A673 (cell line): ENCODE measurements at regions not wholly inside any gene's neighbourhood (a gene's known extent, or its start where the extent isn't known, plus 50 kb on each side); places are given as distances from the start of the nearest gene placed in this dataset.

Experiments used
- BruUV-seq: library from RNA; stranded (reverse); fragments of 400-500 nt; replicated peaks from 2 replicates; lab custom pipeline; 2021; lab: Mats Ljungman, UMichigan
- CTCF ChIA-PET: fragments of 300-600 bp; sonication (Branson Sonifier 250); formaldehyde crosslinking; loops from one replicate; lab custom pipeline; 2022; ENCODE audit warnings: antibody characterized with exemption; lab: Charles Lee
- POLR2A ChIA-PET: fragments of 300-600 bp; sonication (Branson Sonifier 250); formaldehyde crosslinking; loops from one replicate; lab custom pipeline; 2022; ENCODE audit warnings: antibody characterized with exemption; ENCODE audit not compliant: low non-redundant PET; lab: Charles Lee
- DNase-seq: peaks from one replicate; pipeline ENCODE4 v3.0.0-alpha.2; 2015; ENCODE audit warnings: low spot score
- H3K27ac ChIP-seq: fragments of 200-600 bp; sonication (generic); 2 replicates; pipeline ENCODE4 v1.5.1; 2016; ENCODE audit warnings: mixed run types, low read depth, mild to moderate bottlenecking, mixed read lengths, antibody characterized with exemption, low read length; ENCODE audit not compliant: poor library complexity, severe bottlenecking
- H3K27me3 ChIP-seq: fragments of 200-600 bp; sonication (generic); replicated peaks from 2 replicates; pipeline ENCODE4 v1.6.1; 2017; ENCODE audit warnings: mixed run types, low read depth, mild to moderate bottlenecking, mixed read lengths, antibody characterized with exemption, low read length; ENCODE audit not compliant: insufficient read depth, poor library complexity
- H3K36me3 ChIP-seq: fragments of 200-600 bp; sonication (generic); 2 replicates; pipeline ENCODE4 v1.6.1; 2016; ENCODE audit warnings: mixed run types, mild to moderate bottlenecking, mixed read lengths, antibody characterized with exemption, low read length; ENCODE audit not compliant: insufficient read depth, poor library complexity, severe bottlenecking
- H3K4me1 ChIP-seq: fragments of 200-600 bp; sonication (generic); 2 replicates; pipeline ENCODE4 v1.6.1; 2017; ENCODE audit warnings: mixed run types, mild to moderate bottlenecking, mixed read lengths, antibody characterized with exemption, low read length; ENCODE audit not compliant: insufficient read depth, poor library complexity, severe bottlenecking
- H3K4me3 ChIP-seq: fragments of 200-600 bp; sonication (generic); 2 replicates; pipeline ENCODE4 v1.5.1; 2016; ENCODE audit warnings: low read depth, mixed run types, mild to moderate bottlenecking, mixed read lengths, low read length; ENCODE audit not compliant: poor library complexity, severe bottlenecking
- H3K9me3 ChIP-seq: fragments of 200-600 bp; sonication (generic); 2 replicates; pipeline ENCODE4 v1.6.1; 2016; ENCODE audit warnings: mixed run types, low read depth, mild to moderate bottlenecking, mixed read lengths, antibody characterized with exemption, low read length; ENCODE audit not compliant: poor library complexity, severe bottlenecking
- EZH2 ChIP-seq: fragments of 200-600 bp; sonication (generic); IDR thresholded peaks from 2 replicates; pipeline ENCODE4 v1.6.1; 2017; ENCODE audit warnings: borderline replicate concordance, low read depth, mild to moderate bottlenecking, mixed read lengths, antibody characterized with exemption, low read length; ENCODE audit not compliant: poor library complexity, severe bottlenecking
- intact Hi-C: fragments of 100-400 bp; cut with micrococcal nuclease; formaldehyde crosslinking; loops from one replicate; pipeline ENCODE4 v1.10.0; 2022; ENCODE audit not compliant: unreplicated experiment
- TF ChIP-seq, protein P1 (sequence below): fragments of 300-800, 200-600 bp; sonication (generic); conservative IDR thresholded peaks from 2 replicates; pipeline ENCODE4 v1.5.1; 2017; ENCODE audit warnings: low read depth, mild to moderate bottlenecking, antibody characterized with exemption, low read length, moderate library complexity, mixed read lengths

DNA sequence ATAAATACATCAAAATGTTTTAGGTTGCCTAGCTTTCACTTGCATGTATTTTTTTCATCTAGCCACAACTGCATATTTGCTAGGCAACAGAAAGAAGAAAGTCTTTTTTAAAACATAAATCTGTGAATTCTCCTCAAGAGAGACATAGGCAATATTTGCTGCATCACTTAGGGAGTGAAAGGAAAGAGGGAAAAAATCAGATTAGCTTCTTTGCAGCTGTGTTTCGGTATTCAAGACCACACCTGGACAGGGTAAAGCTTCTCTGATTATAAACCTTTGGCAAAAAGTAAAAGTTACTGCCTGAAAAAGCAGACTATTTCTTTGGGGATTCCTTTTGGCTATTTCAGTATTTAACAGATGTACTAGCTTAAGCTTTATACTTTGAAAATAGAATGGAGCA is 280.9 kb upstream of the ZSWIM2 start:
- TF ChIP-seq, protein P1, sequence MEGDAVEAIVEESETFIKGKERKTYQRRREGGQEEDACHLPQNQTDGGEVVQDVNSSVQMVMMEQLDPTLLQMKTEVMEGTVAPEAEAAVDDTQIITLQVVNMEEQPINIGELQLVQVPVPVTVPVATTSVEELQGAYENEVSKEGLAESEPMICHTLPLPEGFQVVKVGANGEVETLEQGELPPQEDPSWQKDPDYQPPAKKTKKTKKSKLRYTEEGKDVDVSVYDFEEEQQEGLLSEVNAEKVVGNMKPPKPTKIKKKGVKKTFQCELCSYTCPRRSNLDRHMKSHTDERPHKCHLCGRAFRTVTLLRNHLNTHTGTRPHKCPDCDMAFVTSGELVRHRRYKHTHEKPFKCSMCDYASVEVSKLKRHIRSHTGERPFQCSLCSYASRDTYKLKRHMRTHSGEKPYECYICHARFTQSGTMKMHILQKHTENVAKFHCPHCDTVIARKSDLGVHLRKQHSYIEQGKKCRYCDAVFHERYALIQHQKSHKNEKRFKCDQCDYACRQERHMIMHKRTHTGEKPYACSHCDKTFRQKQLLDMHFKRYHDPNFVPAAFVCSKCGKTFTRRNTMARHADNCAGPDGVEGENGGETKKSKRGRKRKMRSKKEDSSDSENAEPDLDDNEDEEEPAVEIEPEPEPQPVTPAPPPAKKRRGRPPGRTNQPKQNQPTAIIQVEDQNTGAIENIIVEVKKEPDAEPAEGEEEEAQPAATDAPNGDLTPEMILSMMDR, result no peak
- TF ChIP-seq EZH2, result no peak
- DNase-seq, result no peak
- H3K4me3 ChIP-seq, result no peak overlapping the region
- no TSS peak for BruUV-seq
- no peaks in the 10 kb centered on the region for H3K36me3 ChIP-seq
- intact Hi-C loops, result loop anchor here (10.0 kb wide), 1 partner anchor 265 kb away; no protein-coding TSS in a partner anchor
- POLR2A ChIA-PET, result no interaction called here
- no peak overlapping the region for H3K27ac ChIP-seq
- peaks cover 4% of the 10 kb centered on the region for H3K27me3 ChIP-seq
- no peaks in the 10 kb centered on the region for H3K9me3 ChIP-seq
- H3K4me1 ChIP-seq, result peaks cover 18% of the 10 kb centered on the region
- CTCF ChIA-PET, result no interaction called here

DNA sequence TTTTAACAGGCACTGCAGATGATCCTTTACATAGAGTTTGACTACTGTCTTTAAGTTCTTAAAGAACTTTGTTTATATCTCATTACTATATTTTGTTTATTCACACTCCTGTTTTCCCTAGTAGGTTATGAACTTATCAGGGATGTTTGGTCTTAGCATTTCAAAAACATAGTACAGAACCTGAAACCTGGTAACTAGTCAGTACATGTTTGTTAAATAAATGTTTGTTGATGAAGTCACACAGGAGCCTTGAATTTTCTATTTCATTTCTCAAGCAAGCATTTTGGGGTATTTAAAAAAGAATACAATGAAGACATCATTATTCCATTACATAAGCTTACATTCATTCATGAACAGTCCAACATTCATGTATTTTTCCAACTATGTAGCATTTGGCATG is 280.3 kb upstream of the ZSWIM2 start:
- intact Hi-C loops, result no loop called here
- no peak for TF ChIP-seq EZH2
- Histone ChIP-seq H3K27me3 (peaks cover 4% of the 10 kb centered on the region), H3K9me3 (no peaks in the 10 kb centered on the region), H3K36me3 (no peaks in the 10 kb centered on the region), H3K4me3 (no peak overlapping the region), H3K27ac (no peak overlapping the region), H3K4me1 (peaks cover 18% of the 10 kb centered on the region)
- ChIA-PET POLR2A (no interaction called here), CTCF (no interaction called here)
- no peak for DNase-seq
- no TSS peak for BruUV-seq

DNA sequence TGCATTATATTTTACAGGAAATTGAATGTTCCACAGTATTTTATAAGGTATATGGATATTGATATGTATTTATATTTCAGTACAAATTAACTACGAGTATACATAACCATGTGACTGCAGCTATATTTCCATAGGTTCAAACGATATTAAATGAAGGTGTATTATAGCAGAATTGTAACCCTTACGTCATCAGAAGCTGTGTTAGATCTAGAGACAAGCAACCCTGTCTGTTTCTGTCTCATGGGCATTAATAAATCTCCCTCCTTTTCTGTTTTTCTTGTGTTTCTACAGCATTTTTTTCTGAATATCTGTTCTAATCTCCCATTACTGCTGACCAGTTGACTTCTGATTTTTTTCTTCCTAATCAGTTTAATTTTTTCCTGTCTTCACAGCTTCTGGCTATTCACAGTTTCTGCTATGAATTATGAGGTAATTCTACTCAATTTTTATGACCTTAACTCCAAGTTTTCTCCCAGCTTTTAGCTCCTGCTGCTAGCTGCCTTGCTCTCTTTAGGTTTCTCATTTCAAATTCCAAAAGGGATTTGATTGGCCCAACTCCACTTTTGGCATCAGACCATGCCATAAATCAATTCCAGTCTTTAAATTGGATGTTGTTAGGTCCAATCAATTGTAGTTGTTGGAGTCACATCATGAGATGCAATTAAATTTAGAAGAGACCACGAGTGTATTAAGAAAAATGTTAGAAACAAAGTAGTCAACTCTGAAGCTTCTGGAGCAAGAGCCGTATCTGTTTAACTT is 277.5 kb upstream of the ZSWIM2 start:
- peak; percentile 51 for DNase-seq
- H3K4me1 ChIP-seq, result peaks cover 18% of the 10 kb centered on the region
- no peaks in the 10 kb centered on the region for H3K9me3 ChIP-seq
- no peak overlapping the region for H3K4me3 ChIP-seq
- no peaks in the 10 kb centered on the region for H3K27me3 ChIP-seq
- no TSS peak for BruUV-seq
- CTCF ChIA-PET, result no interaction called here
- intact Hi-C loops, result no loop called here
- no peak overlapping the region for H3K27ac ChIP-seq
- no peaks in the 10 kb centered on the region for H3K36me3 ChIP-seq
- TF ChIP-seq, protein P1, result no peak
- TF ChIP-seq EZH2, result no peak
- POLR2A ChIA-PET, result no interaction called here
